Activated T-cell treated with anti-CD3 and anti-CD28 coated beads for 1 hour (primary cell): ENCODE measurements at regions not wholly inside any gene's neighbourhood (a gene's known extent, or its start where the extent isn't known, plus 50 kb on each side); places are given as distances from the start of the nearest gene placed in this dataset.

ENCODE experiments used
- DNase-seq: peaks from one replicate; pipeline ENCODE4 v3.0.0-alpha.2; 2020; ENCODE audit warnings: low read depth

- no peak for DNase-seq
Observed at GRCh38 chr5:175388531-175388930, 55.5 kb downstream of the DRD1 start.

GRCh38 chr5:175387144-175387543, 56.8 kb downstream of the DRD1 start:
- DNase-seq: no peak

- no peak for DNase-seq
Observed at GRCh38 chr5:175386526-175386925, 57.5 kb downstream of the DRD1 start.

GRCh38 chr5:175385691-175386362, 58.2 kb downstream of the DRD1 start:
- no peak for DNase-seq

- DNase-seq: no peak
Observed at GRCh38 chr5:175384724-175385552, 59.0 kb downstream of the DRD1 start.

- no peak for DNase-seq
Observed at GRCh38 chr5:175383350-175383749, 60.6 kb downstream of the DRD1 start.

- no peak for DNase-seq
Observed at GRCh38 chr5:175382171-175382570, 61.8 kb downstream of the DRD1 start.

- DNase-seq: no peak
Observed at GRCh38 chr5:175381130-175381529, 62.9 kb downstream of the DRD1 start.

- no peak for DNase-seq
Observed at GRCh38 chr5:175380701-175381100, 63.3 kb downstream of the DRD1 start.

- no peak for DNase-seq
Observed at GRCh38 chr5:175379867-175380266, 64.1 kb downstream of the DRD1 start.

GRCh38 chr5:175378444-175379028, 65.4 kb downstream of the DRD1 start:
- DNase-seq: no peak

GRCh38 chr5:175377816-175378215, 66.2 kb downstream of the DRD1 start:
- no peak for DNase-seq

GRCh38 chr5:175374166-175374875, 69.7 kb downstream of the DRD1 start:
- no peak for DNase-seq

- no peak for DNase-seq
Observed at GRCh38 chr5:175365866-175366265, 78.1 kb downstream of the DRD1 start.

- DNase-seq: no peak
Observed at GRCh38 chr5:175363300-175363699, 80.7 kb downstream of the DRD1 start.

GRCh38 chr5:175357995-175358394, 86.0 kb downstream of the DRD1 start:
- no peak for DNase-seq

- no peak for DNase-seq
Observed at GRCh38 chr5:175356428-175356827, 87.6 kb downstream of the DRD1 start.

- DNase-seq: no peak
Observed at GRCh38 chr5:175354964-175355363, 89.0 kb downstream of the DRD1 start.

GRCh38 chr5:175353926-175354325, 90.1 kb downstream of the DRD1 start:
- no peak for DNase-seq

GRCh38 chr5:175351897-175352590, 91.9 kb downstream of the DRD1 start:
- DNase-seq: no peak

GRCh38 chr5:175351126-175351525, 92.9 kb downstream of the DRD1 start:
- no peak for DNase-seq

GRCh38 chr5:175347931-175348330, 96.1 kb downstream of the DRD1 start:
- no peak for DNase-seq
